IPS-NIHi7 (cell line): ENCODE measurements at regions not wholly inside any gene's neighbourhood (a gene's known extent, or its start where the extent isn't known, plus 50 kb on each side); places are given as distances from the start of the nearest gene placed in this dataset.

Experiments used
- DNase-seq: peaks from one replicate; pipeline ENCODE4 v3.0.0; 2012; ENCODE audit warnings: mixed read lengths; ENCODE audit errors: extremely low spot score

DNA sequence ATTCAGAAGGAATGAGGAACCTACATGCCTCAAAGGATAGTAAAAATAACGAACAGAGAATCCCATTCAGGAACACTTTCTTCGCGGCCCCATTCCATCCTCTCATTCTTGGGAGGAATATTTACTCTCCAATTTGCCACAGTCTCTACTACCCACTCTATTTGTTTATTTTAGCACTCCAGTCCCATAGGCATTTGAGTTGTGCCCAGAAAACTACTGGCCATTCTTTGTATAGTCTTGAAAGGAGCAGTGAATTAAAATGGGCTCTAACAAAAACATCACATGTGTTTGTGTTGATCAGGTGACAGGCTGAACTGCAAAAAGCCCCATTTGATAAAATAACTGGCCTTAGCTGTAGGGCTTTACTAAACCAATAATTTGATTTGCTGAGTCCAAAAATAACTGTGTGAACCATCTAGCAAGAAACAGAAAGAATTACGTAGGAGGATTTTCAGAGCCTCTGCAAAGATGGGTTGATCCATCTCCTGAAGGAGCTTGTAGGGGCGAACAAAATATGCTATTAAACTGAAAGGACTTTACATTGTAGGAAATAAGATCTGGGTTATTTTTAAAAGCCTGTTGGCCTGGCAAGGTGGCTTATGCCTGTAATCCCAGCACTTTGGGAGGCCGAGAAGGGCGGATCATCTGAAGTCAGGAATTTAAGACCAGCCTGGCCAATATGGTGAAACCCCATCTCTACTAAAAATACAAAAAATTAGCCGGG is 142.3 kb upstream of the CPNE8 start:
- no peak for DNase-seq

DNA sequence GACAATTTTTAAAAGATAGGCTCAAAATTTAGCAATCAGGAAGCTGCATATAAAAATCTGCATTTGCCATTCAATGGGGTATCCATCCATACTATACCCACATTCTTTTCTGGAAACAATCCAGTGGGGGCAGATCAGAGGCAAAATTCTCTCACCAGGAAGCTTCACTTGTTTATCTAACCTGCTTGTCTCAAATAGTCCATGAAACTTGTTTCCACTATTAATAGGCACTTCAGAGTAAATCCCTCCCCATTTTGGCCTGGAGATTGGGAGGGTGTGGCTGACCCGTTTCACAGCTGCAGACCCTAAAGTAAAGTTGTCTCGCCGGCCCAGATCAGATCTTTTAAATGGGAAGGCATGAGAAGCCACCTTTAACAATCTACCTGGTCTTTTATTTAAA is 139.4 kb upstream of the CPNE8 start:
- no peak for DNase-seq

DNA sequence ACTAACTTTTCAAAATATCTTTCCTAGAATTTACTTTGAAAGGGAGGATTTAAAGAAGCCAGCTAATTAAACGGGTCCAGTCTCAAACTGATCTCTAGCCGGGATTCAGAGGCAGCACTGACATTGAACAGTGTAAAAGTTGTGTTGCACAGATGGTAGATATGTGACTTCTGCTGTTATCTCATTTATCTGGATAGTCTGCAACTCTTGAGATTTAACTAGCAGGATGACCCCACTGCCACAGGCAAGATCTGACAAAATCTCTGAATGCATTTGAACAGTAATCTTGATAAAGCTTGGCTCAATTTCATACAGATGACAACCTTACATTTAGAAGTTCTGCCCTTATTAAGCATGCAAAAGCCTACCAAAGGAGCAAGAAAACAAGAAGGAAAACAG is 138.0 kb upstream of the CPNE8 start:
- DNase-seq = no peak

DNA sequence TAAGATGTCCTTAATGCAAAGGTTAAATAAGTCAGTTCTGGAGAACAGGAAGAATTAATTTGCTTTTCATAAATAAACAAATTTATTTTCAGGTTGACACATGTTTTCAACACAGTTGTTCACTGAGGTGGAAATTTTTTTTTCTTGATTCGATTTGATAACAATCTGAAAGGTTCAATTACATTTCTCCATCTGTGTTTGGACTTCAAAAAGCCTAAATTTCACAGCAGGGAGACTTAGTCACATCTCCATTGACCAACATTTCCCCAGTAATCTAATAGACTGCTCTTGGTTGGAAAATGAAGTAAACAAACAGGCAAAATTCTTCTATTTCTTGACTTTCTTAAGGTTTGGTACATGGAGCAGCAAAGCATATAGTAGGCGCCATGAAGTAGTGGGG is 134.9 kb upstream of the CPNE8 start:
- no peak for DNase-seq

DNA sequence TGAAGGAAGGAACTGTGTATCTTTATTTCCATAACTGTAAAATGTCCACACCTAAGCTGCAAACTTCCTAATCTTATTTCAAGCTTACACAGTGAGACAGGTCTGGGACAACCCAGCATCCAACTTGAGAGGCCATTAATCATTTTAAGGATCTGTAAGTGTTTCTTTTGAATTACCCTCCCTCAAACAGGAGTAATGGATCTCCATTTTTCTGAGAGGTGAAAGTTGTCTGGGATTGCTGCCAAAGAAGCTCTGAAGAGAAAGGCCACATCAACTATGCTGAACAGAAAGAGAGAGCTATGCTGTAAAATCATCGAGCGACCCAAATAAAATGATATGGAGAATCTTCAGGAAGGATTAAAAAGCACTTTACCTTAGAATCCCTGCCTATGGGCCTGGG is 131.7 kb upstream of the CPNE8 start:
- no peak for DNase-seq

DNA sequence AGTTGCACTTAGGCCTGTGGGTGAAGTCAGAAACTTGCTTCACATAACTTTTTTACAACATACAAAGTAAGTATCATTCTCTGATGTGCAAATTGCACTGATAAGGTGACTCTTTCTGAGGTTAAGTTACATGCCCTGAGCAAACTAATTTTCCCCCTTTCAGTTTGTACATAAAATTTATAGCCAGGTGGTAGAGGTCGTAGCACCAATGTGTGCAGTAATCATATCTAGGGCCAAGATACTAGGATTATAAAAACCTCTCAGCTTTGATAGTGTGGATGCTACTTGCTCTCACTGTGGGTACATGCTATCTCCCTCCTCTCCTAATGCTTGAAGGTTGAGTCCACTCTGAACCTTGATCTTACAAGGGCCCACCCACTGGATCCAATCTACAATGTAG is 130.7 kb upstream of the CPNE8 start:
- DNase-seq = no peak

DNA sequence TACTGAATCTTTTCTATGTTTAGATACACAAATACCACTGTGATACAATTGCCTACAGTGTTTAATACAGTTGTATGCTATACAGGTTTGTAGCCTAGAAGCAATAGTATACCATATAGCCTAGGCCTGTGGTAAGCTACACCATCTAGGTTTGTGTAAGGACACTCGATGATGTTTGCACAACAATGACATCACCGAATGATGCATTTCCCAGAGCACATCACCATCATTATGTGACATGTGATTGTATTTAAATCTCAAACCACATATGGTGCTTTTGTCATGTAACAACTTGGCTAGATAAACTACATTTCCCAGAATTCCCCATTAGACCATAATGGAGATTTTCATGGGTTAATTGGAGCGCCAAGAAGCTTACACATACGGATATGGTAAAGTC is 128.4 kb upstream of the CPNE8 start:
- no peak for DNase-seq

DNA sequence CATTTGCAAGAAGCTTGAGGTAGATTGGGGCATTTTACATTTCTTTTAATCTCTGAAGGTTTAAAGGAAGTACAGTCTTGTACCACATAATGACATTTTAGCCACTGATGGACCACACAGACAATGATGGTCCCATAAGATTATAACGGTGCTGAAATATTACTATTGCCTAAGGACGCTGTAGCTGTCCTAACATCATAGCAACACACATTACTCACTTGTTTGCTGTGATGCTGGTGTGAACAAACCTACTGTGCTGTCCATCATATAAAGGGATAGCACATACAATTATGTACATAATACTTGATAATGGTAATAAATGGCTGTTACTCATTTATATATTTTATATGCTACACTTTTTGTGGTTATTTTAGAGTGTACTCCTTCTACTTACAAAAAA is 127.1 kb upstream of the CPNE8 start:
- no peak for DNase-seq

DNA sequence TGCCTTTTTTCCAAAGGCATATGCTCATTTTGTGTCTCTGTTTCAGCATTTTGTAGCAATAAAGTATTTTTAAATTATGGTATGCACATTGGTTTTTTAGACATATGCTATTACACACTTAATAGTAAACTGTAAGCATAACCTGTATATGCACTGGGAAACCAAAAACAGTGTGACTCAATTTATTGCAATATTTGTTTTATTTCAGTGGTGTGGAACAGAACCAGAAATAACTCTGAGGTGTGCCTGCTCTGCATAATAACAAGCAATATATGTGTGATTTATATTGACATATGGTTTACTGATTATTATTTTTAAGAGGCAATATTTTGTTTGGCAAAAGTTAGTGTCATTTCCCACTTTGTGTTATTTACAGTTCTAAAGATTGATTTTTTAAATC is 126.6 kb upstream of the CPNE8 start:
- no peak for DNase-seq

DNA sequence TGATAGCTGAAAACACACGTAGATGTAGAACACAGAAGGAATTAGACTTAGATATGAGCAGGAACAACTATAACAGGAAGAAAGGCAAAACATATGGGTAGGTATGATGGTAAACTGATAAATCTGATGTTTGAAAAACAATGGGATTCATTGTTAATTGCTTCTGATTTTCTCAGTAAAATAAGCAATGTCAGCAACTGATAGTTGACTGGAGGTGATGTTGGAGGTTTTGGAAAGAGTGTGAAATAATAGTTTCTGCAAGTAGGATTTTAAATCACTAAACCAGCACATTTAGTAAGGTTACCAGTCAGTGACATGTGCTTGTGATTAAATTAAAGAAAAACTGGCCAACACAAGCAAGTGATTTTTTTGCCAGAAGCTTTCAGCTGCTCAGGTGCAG is 123.0 kb upstream of the CPNE8 start:
- DNase-seq = no peak

DNA sequence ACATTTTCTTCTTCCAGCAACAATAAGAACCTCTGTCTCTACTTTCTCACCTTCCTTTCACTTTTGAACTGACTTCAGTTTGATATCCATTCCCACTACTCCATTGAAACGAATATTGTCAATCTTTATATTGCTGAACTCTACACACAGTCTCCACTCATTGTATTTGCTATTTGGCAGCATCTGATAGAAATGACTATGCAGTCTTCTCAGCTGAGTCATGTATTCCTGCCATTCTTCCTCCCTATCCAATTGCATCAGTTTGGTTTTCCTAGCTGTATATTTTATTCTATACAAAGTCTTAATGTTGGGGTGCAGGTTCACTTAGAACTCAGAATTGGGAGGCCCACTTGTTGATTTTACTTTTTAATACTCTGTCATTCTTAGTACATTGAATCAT is 107.5 kb upstream of the CPNE8 start:
- DNase-seq = no peak

DNA sequence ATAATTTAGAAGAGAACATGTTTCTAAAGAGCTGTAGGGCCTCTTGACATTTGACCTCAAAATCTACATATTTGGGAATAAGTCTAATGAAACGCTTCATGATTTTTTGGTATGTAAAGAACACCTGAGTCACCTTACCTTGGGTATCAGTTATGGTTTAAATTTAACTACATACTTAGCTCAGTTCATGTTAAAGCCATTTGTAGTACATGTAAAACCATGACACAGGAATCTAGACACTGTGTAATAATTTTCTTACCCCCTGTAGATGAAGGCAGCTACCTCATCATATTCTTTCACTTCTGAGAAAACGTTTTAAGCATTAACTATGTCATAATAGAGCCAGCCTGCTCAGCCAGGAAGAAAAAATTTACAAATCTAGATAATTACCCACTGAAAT is 105.8 kb upstream of the CPNE8 start:
- no peak for DNase-seq

DNA sequence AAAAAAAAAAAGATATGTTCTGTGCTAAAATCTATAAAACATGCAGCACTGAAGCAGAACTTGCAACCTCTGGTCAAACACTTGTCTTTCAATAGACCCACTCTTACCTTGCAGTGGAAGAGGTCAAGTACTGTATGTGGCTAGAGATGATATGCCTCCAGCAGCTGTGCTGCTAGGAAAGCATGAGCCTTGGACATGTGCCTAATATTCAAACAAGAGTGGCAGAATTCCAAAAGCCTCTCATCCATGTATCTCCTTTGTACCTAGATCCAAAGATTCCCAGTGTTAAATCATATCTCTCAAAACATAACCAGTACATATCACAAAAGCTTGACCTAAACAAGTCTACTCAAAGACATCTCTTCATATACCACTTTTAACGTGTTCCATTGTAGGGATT is 105.0 kb upstream of the CPNE8 start:
- no peak for DNase-seq

DNA sequence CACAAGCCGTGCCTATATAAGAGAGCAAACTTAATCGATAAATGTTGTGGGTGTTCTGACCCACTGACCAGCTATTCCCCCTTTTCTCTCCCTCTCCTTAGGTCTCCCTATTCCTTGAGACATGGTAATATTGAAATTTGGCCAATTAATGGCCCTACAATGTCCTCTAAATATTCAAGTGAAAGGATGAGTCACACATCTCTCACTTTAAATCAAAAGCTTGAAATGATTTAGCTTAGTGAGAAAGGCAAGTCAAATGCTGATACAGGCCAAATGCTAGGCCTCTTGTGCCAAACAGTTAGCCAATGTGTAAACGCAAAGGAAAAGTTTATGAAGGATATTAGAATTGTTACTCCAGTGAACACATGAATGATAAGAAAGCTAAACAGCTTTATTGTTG is 102.2 kb upstream of the CPNE8 start:
- DNase-seq = no peak

DNA sequence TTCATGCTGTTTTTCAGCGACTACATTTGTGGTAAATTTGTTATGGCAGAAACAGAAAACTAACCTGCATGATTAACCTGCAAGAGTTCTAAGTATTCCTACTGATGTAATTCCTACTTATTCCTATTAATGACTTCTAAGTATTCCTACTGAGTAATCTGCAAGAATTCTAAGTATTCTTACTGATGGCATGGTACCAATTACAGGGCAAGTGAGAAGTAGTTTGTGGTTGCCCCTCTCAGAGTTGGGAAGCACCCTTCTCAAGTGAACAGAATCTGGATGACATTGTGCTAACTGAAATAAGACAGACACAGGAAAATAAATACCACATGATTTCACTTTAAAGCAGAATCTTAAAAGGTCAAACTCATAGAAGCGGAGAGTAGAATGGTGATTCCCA is 100.9 kb upstream of the CPNE8 start:
- no peak for DNase-seq

DNA sequence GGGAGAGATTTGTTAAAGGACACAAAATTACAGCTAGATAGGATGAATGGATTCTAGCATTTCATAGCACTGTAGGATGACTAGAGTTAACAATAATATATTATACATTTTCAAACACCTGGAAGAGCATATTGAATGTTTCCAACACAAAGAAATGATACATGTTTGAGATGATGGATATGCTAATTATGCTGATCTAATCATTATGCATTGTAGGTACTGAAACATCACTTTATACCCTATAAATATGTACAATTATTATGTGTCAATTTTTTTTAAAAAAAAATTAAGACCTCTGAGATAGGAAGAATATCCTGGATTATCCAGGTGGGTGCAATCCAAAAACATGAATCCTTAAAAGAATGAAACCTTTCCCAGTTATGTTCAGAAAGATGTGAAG is 100.3 kb upstream of the CPNE8 start:
- no peak for DNase-seq

DNA sequence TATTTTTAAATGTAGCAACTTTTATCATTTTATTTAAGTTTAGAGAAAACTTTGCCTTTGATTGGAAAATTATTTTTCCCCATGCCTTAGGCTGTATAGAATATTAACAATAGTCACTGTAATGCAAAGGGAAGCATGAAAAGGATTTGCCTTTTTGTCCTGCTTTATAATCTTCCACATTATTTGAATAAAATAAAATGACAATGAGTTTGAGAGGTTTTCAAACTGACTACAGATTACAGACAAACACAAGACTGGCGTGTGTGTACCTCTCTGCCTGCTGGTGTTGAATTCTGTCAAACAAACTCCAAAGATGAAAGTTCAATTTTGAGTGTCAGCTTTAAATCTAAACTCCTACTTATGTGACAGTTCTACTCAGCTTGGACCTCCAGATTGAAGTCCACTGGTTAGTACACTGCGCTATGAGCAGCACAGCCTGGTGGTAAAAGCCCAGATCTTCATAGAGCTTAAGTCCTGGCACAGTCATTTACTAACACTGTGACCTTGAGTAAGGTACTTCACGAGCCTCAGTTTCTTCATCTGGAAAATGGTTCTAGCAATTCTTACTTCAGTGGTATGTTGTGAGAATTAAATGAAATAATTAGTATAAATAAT is 98.3 kb upstream of the CPNE8 start:
- DNase-seq = no peak

DNA sequence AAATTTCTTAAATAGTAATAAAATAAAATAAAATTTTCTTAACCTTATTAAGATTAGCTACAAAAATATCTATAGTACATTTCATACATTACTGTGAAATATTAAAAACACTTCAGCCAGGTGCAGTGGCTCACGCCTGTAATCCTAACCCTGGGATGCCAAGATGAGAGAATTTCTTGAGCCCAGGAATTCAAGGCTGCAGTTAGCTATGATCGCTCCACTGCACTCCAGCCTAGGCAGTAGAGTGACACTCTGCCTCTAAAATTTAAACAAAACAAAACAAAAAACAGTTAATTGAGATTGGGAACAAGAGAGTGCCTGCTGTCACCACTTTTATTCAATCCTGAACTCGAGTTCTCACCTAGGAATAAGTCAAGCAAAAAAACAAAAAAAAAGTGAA is 95.0 kb upstream of the CPNE8 start:
- no peak for DNase-seq

DNA sequence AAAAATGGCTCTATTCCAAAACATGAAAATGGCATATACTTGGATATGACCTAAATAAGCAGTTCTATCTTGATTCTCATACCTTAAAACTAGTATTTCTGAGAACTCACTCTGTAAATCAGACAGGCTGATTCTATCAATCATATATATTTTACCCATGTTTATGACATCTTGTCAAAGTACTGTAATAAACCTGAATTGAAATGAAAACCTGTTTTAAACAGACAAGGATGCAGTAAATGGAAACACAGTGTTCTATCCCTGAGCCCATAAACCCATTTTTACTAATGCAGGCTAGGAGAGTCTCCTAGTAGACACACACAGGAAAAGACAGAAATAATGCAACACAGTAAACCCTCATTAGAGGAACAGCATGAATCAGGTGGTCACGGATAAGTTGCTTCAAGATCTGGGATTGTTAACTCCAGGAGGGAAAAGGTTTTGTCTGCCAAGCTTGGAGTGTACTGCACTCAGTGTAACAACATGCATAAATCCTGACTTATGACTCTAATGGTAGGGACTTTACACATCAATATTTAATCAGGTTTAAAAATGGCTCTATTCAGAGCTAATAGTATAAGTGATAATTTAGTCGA is 93.6 kb upstream of the CPNE8 start:
- DNase-seq = no peak

DNA sequence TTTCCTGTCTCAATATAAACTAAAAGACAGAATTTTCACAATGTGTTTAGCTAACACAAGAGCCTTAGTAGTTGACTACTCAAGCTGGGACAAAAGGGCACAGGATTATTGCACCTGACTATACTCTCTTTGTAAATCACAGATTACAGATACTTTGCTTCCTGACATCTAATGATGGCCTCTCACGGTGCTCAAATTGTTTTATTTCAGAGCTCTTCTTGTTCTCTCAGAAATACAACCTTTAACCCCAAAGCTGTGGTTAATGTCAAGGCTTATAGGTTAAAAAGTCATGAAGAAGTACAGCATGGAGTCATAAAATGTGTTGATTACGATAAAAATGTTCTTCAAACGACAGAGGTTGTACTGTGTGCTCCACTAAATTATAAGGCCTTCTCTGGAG is 89.9 kb upstream of the CPNE8 start:
- DNase-seq = no peak

DNA sequence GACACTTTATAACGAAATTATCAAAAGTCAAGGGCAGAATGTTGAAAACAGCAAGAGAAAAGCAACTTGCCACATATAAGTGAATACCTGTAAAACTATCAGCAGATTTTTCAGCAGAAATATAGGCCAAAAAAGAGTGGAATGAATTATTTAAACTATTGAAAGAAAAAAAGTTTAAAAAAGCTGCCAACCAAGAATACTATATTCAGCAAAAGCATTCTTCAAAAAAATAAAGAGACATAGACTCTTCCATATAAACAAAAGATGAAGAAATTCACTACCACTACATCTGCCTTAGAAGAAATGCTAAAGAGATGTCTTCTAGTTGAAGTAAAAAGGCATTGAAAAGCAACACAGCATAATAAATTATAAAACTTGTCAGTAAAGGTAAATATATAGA is 80.6 kb upstream of the CPNE8 start:
- no peak for DNase-seq

DNA sequence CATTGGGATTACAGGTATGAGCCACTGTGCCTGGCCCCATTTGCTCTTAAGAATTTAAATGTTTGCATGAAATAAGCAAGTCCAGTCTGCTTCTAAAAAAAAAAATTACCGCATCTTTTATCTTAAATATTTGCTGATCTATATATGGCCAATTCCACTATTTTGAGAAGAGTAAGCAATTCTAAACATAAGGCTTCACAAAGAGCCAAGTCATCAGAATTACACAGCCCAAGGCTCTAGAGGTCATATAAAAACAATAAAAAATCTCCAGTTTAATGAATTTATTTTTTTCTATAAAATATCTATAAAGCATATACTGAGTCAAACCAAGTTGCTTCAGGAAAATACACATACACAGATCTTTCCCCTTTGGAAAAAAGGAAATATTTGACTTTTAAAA is 79.0 kb upstream of the CPNE8 start:
- DNase-seq = no peak

DNA sequence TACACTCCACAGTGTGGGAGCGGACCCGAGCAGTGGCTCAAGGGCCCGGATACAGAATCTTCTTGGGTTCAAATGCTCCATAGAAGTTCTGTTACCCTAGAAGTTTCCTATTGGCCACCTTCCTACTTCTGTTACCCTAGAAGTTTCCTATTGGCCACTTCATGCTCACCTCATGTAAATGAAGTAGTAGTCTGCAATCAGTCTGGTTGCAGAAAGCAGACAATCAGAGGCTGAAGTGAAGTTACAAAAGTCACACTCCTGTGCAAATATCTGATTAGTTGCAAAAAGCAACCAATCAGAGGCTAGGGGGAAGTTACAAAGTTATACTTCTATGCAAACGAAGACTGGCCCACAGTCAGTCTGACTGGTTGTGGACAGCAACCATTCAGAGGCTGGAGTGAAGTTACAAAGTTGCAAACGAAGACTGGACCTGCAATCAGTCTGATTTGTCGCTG is 77.8 kb upstream of the CPNE8 start:
- DNase-seq = no peak

DNA sequence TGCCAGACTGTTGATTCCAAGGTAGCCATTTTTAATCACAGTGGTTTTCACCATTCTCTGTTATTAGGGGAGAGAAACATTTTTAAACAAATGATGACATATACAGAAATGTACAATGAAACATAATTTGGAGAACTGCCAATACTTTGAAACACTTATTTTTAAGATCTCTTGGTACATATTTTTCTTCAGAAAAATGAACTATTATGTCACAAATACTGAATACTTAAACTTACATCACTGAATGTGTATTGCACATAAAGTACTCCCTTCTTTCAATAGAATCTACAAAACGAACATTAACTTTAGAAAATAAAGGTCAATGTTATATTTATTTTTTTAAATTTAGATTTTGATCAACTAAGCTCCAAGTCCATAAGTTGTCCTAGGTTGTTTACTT is 71.7 kb upstream of the CPNE8 start:
- DNase-seq = no peak
